A549 (cell line): ENCODE measurements at regions not wholly inside any gene's neighbourhood (a gene's known extent, or its start where the extent isn't known, plus 50 kb on each side); places are given as distances from the start of the nearest gene placed in this dataset.

Experiments
- CBX2 ChIP-seq: fragments of 200-600 bp; sonication (generic); IDR thresholded peaks from 2 replicates; pipeline ENCODE4 v1.6.1; 2016; ENCODE audit warnings: low read depth, mild to moderate bottlenecking, borderline replicate concordance
- RCOR1 ChIP-seq: fragments of 150-350 bp; IDR thresholded peaks from 2 replicates; pipeline ENCODE4 v1.6.1; 2014; ENCODE audit warnings: antibody characterized with exemption, low read length, low read depth
- RFX5 ChIP-seq: fragments of 450-650 bp; IDR thresholded peaks from 2 replicates; pipeline ENCODE4 v1.7.1; 2014; ENCODE audit warnings: antibody characterized with exemption, mild to moderate bottlenecking, moderate library complexity
- TF ChIP-seq, protein P1 (sequence below): fragments of >200 bp; sonication (Bioruptor Twin); formaldehyde crosslinking; IDR thresholded peaks from 3 replicates; pipeline ENCODE4 v1.5.1; 2016

DNA sequence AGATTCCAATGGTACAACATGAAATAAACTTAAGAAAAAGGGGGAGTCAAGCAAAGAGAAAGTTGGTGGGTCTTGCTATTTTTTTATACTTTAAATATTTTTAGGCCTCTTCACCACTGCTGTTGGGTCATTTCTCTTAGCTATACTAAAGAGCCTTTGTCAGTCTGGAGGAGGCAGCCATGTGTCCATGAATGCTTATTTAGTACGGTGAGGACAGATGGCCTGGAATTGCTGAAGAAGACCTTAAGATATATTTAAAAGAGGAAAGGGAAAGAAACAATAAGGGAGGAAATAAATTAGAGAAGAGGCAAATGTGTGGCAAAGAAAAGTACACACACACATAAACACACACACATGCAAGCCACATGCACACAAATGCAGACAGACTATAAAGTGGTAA, 560.5 kb upstream of the MEF2C start:
- TF ChIP-seq RFX5 (no peak), RCOR1 (no peak), CBX2 (no peak)
- TF ChIP-seq, protein P1, sequence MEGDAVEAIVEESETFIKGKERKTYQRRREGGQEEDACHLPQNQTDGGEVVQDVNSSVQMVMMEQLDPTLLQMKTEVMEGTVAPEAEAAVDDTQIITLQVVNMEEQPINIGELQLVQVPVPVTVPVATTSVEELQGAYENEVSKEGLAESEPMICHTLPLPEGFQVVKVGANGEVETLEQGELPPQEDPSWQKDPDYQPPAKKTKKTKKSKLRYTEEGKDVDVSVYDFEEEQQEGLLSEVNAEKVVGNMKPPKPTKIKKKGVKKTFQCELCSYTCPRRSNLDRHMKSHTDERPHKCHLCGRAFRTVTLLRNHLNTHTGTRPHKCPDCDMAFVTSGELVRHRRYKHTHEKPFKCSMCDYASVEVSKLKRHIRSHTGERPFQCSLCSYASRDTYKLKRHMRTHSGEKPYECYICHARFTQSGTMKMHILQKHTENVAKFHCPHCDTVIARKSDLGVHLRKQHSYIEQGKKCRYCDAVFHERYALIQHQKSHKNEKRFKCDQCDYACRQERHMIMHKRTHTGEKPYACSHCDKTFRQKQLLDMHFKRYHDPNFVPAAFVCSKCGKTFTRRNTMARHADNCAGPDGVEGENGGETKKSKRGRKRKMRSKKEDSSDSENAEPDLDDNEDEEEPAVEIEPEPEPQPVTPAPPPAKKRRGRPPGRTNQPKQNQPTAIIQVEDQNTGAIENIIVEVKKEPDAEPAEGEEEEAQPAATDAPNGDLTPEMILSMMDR: no peak
